ENCODE measurements at regions not wholly inside any gene's neighbourhood (a gene's known extent, or its start where the extent isn't known, plus 50 kb on each side); places are given as distances from the start of the nearest gene placed in this dataset.
"Not testable (repeated sequence)": the region's sequence is repeated elsewhere in the genome, so short reads cannot be mapped to it uniquely, and the experiment has no call there.

DNA sequence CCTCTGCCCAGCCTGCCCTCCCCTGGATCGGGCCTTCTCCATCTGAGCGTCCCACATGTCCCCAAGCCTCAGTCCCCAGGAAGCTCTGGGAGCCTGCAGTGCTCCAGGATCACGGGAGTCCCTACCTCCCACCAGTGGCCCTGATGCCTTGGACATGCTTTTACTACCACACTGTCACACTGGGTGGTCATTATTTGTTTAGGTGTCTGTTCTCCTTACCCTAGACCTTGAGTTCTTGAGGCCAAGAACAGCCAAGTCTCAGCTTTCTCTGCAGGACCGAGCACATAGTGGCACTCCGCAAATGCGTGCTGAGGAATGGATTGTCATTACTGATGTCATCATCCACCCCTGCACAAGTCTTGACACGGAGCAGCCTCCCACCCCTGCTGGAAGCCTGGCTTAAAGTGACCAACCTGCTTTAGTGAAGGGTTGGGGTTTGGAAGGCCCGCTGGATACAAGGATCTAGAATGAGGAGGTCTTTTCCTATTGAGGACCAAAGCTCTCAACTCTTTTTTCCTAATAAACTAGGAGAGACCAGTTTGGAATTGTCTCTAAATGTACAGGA lies 132.9 kb upstream of the CRHR1 start:
- no peak for DNase-seq

DNA sequence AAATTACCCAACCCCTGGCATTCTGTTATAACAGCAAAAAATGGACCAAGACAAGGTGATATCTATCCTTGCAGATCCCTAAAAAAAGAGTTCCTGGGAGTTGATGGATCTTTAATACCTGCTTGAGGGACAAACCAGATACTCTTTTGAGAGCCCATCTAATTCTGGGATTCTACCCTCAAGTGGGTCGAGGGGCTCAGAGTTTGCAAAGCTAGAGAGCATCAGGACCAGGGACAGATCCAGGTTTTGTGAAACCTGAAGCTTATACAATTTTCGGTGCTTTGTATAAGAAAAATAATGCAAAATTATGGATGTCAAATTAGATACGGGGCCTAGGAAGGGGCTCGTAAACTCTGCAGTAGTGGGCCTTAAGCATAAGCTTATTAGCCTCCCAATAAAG lies 130.5 kb upstream of the CRHR1 start:
- DNase-seq: no peak

- DNase-seq: no peak
Measured at GRCh38 chr17:45656527-45657181, 127.5 kb upstream of the CRHR1 start.

DNA sequence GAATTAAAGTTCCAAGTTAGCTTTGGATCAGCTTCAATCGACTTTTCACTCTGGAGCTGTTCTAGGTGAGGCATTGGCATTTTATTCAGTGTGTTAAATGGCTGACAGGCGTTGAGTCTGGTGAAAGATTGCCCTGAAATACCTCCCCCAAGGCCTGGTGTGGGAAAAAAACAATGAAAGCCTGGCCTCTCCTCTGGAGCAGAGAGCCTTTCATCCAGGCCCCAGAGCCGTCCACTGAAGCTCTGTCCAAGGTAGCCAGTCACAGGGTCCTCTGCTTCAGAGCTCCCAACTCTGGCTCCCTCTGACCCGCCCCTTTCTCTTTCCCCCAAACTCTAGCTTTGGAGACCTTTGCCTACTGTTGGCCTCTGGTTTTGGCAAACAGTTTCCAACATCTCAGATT lies 123.6 kb upstream of the CRHR1 start:
- DNase-seq: no peak

GRCh38 chr17:45662432-45662831 lies 121.7 kb upstream of the CRHR1 start:
- DNase-seq: no peak

GRCh38 chr17:45663772-45664171 lies 120.3 kb upstream of the CRHR1 start:
- no peak for DNase-seq

DNA sequence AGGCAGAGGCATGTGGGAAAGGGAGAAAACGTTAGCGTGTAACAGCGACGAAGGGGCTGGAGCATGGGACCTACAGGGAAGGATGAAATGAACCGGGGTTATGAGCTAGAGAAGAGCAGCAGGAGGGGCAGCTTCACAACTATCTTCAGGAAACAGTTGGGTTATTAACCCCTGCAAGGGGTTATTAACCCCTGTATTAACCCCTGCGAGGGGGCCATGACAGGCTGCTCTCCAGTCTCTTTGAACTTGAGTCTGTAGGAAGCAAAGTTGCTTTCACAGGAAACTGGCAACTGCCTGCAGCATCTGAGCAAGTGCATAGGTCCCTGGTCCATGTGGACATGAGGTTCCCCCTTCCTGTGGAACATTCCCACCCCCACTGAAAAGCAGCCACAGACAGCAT lies 119.2 kb upstream of the CRHR1 start:
- DNase-seq: no peak

DNA sequence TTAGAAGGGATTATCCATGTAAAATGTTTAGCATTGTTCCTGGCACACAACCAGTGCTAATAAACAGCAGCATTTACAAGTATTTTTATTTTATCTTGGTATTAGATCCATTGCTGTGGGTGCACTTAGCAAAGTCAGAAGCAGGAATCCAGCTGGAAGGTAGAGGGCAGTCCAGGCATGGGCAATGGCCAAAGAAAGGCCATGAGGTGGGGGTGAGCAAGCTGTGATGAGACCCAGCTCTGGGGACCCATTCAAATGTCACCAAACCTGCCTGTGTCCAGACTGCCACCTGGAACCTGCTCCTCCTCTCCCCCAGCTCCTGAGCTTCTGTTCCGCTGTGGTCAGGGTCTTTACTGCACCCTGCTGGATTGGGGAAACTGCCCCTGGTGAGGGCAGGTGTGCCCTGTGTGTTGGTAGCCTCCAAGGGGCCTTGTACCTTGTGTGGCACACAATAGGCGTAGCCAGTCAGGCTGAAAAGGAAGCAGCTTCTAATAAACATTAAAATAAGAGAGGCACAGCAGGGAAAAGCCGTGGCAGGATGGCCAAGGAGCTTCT lies 118.0 kb upstream of the CRHR1 start:
- DNase-seq: no peak

DNA sequence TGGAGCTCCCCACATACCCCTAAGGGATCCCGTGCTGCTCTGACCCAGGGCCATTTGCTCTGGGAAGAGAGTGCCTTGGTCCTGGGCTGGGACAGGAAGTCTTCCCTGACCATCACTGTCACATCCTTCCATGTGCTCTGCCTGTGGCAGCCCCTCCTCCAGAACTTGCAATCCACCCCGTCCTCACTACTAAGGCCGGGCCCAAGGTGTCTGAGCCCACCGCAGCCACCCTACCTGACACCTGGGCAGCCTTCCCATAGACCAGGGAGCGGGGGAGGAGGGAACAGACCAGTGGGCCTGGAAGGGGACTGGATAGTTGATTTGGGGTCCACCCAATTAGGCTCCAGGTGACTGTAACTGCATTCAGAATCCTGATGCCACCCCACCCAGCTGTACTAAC lies 117.5 kb upstream of the CRHR1 start:
- DNase-seq: no peak

DNA sequence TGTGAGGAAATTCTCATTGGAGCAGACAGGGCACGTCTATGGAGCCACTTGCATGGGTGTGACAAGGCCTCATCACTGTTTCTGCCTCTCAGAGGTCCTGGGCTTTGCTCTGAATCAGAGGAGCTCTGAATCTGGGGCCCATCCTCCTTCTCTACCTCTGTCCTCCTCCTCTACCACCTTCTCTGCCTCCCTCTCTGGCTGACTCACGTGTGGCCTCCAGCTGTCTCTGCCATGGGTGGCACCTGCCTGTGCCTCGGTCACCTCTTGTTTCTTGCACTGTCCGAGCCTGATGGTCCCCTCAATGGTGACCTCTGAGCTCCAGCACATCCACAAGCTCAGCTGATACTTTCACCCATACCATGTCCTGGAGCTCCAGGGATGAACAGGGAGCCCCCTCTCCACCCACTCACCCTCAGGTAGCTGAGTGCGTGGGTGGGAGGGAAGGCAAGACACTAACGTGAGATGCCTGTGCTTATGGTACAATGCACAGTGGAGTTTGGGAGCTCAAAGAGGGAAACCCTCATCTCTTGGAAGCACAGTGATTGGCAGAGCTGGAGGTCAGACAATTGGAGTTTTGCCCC lies 116.4 kb upstream of the CRHR1 start:
- no peak for DNase-seq

- no peak for DNase-seq
Measured at GRCh38 chr17:45668316-45668715, 115.8 kb upstream of the CRHR1 start.

DNA sequence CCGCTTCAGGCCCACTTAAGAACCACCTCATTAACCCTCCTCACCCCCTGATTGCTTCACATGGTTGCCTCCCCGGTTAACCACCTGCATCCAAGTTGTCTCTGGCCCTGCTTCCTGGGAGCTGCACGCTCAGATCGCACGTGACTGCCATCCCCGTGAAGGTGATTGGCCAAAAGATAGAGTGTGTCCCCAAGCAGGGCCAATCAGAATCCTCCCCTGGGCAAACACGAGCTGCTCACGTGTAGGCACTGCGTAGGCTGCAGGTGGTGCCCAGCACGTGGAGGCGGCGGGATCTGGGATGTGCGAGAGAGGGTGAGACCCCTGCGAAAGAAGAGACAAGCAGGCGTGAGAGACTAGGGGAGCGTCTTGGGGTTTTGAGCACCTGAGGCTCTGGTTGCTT lies 111.8 kb upstream of the CRHR1 start:
- no peak for DNase-seq

- no peak for DNase-seq
Measured at GRCh38 chr17:45672792-45673191, 111.3 kb upstream of the CRHR1 start.

DNA sequence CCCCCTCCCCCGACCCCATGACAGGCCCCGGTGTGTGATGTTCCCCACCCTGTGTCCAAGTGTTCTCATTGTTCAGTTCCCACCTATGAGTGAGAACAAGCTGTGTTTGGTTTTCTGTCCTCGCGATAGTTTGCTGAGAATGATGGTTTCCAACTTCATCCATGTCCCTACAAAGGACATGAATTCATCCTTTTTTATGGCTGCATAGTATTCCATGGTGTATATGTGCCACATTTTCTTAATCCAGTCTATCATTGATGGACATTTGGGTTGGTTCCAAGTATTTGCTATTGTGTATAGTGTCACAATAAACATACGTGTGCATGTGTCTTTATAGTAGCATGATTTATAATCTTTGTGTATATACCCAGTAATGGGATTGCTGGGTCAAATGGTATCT lies 110.4 kb upstream of the CRHR1 start:
- not testable (repeated sequence) for DNase-seq

DNA sequence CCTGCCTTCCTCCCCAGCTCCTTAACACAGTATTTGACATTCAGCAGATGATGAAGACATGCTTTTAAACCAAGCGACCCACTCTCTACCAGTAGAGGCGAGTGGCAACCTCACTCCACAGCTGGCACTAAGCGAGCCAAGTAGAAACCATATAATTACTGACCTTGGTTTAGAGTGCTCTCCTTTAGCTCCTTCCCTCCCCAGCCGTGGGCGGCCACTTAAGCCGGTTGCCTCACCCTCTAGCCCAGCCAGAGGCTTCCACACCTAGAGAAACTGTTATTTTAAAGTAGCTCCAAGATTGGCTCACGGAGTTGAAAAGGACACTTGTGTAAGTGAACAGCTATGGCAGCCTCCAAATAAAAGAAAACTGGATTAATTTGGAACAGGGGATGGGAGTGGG lies 109.1 kb upstream of the CRHR1 start:
- DNase-seq: no peak

- DNase-seq: no peak
Measured at GRCh38 chr17:45675892-45676291, 108.2 kb upstream of the CRHR1 start.

DNA sequence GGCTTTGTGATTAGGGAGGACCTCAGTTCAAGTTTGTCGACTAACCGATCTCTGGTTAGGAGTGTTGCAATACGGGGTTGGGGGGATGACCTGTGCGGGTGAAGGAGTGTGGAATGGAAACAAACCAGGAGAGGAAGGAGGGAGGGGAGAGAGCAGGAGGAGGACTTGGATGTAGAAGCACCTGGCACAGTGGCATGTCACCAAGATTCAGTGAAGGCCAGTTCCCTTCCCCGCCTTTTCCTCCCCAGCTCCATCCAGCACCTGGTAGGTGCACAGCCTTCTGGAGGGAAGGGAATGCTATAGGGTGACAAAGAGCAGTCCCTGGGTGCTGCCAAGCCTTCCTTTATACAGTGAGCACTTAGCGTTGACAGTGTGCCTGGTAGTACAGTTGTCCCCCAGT lies 107.4 kb upstream of the CRHR1 start:
- DNase-seq: no peak

DNA sequence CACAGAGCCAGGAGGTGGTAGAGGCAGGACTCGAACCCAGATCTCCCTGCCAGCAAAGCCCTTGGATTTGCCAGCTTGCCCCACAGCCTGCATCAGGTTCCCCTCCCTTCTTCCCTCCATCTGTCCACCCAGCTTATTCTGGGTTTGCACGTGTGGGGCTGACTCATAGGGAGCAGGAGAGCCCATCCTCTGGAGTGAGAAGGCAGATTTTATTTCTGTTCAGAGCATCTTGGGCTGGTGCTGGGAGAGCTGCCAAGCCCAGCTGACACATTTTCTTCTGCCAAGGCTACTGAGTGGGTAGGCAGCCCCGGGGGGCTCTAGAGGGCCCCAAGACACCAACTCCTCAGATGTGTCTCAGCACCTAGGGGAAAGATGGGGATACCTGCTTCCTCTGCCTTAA lies 106.3 kb upstream of the CRHR1 start:
- no peak for DNase-seq

GRCh38 chr17:45679426-45679825 lies 104.7 kb upstream of the CRHR1 start:
- no peak for DNase-seq

DNA sequence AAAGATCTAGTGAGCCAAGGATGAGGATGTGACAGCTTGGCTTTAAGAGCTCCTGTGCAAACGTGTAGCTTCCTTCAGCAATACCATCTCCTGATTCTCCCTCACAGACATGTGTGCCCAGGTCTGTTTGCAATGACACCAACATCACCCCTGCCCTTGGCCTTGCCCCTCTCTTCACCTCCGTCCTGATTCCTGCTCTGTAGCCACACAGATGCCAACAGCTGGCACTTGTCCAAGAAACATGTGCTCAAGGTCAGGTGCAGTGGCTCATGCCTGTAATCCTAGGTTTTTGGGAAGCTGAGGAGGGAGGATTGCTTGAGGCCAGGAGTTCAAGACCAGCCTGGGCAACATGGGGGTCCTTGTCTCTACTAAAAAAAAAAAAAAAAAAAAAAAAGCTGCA lies 103.8 kb upstream of the CRHR1 start:
- no peak for DNase-seq

DNA sequence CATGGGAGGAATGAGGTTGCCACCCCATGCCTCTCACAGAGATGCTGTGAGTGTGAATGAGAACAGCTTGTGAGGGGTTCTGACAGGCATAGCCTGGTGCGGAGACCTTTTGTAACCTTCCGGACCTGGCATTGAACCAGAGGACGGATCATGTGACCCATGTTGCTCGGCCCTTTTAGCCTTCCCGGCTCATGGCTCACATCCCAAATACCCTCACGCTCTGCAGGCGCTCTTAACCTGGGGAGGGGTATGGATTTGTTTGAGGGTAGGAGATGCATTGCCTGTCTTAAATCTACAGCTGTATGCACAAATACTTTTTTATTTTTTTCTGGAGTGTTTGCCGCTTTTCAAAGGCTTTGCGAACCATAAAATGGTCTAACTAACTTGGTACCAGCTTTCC lies 102.4 kb upstream of the CRHR1 start:
- DNase-seq: no peak

- no peak for DNase-seq
Measured at GRCh38 chr17:45686250-45686649, 97.9 kb upstream of the CRHR1 start.

DNA sequence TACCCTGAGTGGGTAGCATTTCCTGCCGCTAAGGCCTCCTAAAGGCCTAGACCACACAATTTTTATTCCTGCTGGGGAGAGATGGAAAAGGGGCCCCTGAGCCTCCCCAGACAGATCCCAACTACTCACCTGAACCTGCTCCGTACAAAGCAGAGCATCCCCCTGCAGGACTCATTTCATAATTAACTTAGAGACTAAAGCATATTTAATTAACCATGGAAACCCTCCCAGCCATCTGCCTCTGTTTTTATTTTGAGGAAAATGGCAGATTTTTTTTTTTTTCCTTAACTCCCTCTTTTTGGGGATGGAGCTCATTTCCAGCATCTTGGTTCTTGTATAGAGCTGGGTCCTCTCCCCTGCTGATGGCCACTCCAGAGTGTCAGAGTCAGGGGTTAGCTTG lies 96.5 kb upstream of the CRHR1 start:
- no peak for DNase-seq

- no peak for DNase-seq
Measured at GRCh38 chr17:45688353-45688752, 95.8 kb upstream of the CRHR1 start.

DNA sequence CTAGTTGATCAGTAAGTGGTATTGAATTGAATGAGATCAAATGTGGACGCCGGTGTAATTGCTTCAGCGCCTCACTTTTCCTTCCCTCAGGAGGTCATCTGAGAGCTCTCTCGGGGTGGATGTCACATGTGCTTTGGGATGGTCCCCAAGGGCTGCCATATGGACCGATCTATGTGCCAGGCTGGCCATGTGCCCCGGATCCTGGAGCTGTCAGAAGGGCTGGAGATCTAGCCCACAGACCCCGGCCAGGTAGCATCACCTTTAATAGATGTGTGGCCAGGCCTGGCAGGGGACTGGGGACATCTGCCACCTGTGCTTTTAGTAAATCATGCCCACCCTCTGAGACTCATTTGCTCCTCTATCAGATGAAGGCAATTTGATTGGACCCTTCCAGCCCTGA lies 95.3 kb upstream of the CRHR1 start:
- DNase-seq: no peak
